ENCODE measurements at regions not wholly inside any gene's neighbourhood (a gene's known extent, or its start where the extent isn't known, plus 50 kb on each side); places are given as distances from the start of the nearest gene placed in this dataset.

- H3K9me3 ChIP-seq (ENCODE audit: severe bottlenecking), result no peaks in the 10 kb centered on the region
- no peaks in the 10 kb centered on the region for H3K36me3 ChIP-seq (ENCODE audit: low read depth)
- H3K4me1 ChIP-seq (ENCODE audit: insufficient read depth, poor library complexity, severe bottlenecking), result no peaks in the 10 kb centered on the region
- DNase-seq (ENCODE audit: low spot score) (no peak), ATAC-seq (ENCODE audit: low read depth) (no peak)
- TF ChIP-seq CTCF (IDR thresholded peaks at IDR 0.05; ENCODE audit: poor library complexity, severe bottlenecking), result no peak
- H3K27me3 ChIP-seq (ENCODE audit: insufficient read depth, poor library complexity, severe bottlenecking), result no peaks in the 10 kb centered on the region
- H3K27ac ChIP-seq (ENCODE audit: poor library complexity, severe bottlenecking), result no peak overlapping the region
- no peak overlapping the region for H3K4me3 ChIP-seq (ENCODE audit: severe bottlenecking)
Observed at GRCh38 chrX:94114362-94114761, 440.4 kb downstream of the FAM133A start.

GRCh38 chrX:94121799-94122198 is 447.8 kb downstream of the FAM133A start:
- no peak for DNase-seq (ENCODE audit: low spot score)
- no peak overlapping the region for H3K4me3 ChIP-seq (ENCODE audit: severe bottlenecking)
- no peak for TF ChIP-seq CTCF (IDR thresholded peaks at IDR 0.05; ENCODE audit: poor library complexity, severe bottlenecking)
- H3K27me3 ChIP-seq (ENCODE audit: insufficient read depth, poor library complexity, severe bottlenecking), result no peaks in the 10 kb centered on the region
- no peaks in the 10 kb centered on the region for H3K9me3 ChIP-seq (ENCODE audit: severe bottlenecking)
- ATAC-seq (ENCODE audit: low read depth), result no peak
- H3K27ac ChIP-seq (ENCODE audit: poor library complexity, severe bottlenecking), result no peak overlapping the region
- no peaks in the 10 kb centered on the region for H3K36me3 ChIP-seq (ENCODE audit: low read depth)
- no peaks in the 10 kb centered on the region for H3K4me1 ChIP-seq (ENCODE audit: insufficient read depth, poor library complexity, severe bottlenecking)

- H3K27ac ChIP-seq (ENCODE audit: poor library complexity, severe bottlenecking), result no peak overlapping the region
Observed at GRCh38 chrX:94123062-94123461, 449.1 kb downstream of the FAM133A start.

GRCh38 chrX:94162971-94163370 is 489.0 kb downstream of the FAM133A start:
- no peak overlapping the region for H3K4me3 ChIP-seq (ENCODE audit: severe bottlenecking)
- TF ChIP-seq CTCF (IDR thresholded peaks at IDR 0.05; ENCODE audit: poor library complexity, severe bottlenecking), result no peak
- H3K27ac ChIP-seq (ENCODE audit: poor library complexity, severe bottlenecking), result no peak overlapping the region
- no peaks in the 10 kb centered on the region for H3K9me3 ChIP-seq (ENCODE audit: severe bottlenecking)
- no peaks in the 10 kb centered on the region for H3K27me3 ChIP-seq (ENCODE audit: insufficient read depth, poor library complexity, severe bottlenecking)
- ATAC-seq (ENCODE audit: low read depth), result no peak
- DNase-seq (ENCODE audit: low spot score), result no peak
- no peaks in the 10 kb centered on the region for H3K36me3 ChIP-seq (ENCODE audit: low read depth)
- no peaks in the 10 kb centered on the region for H3K4me1 ChIP-seq (ENCODE audit: insufficient read depth, poor library complexity, severe bottlenecking)

More at GRCh38 chrX:94123062-94123461, 449.1 kb downstream of the FAM133A start:
- TF ChIP-seq CTCF (IDR thresholded peaks at IDR 0.05; ENCODE audit: poor library complexity, severe bottlenecking), result no peak
- Histone ChIP-seq H3K4me1 (ENCODE audit: insufficient read depth, poor library complexity, severe bottlenecking) (no peaks in the 10 kb centered on the region), H3K36me3 (ENCODE audit: low read depth) (no peaks in the 10 kb centered on the region), H3K4me3 (ENCODE audit: severe bottlenecking) (no peak overlapping the region), H3K27me3 (ENCODE audit: insufficient read depth, poor library complexity, severe bottlenecking) (no peaks in the 10 kb centered on the region), H3K9me3 (ENCODE audit: severe bottlenecking) (no peaks in the 10 kb centered on the region)
- DNase-seq (ENCODE audit: low spot score) (no peak), ATAC-seq (ENCODE audit: low read depth) (peak; percentile 50; the same call in 2 of the 3 replicates)

- Histone ChIP-seq H3K9me3 (ENCODE audit: severe bottlenecking) (no peaks in the 10 kb centered on the region), H3K4me3 (ENCODE audit: severe bottlenecking) (no peak overlapping the region), H3K27ac (ENCODE audit: poor library complexity, severe bottlenecking) (peak overlapping the region; percentile 19), H3K36me3 (ENCODE audit: low read depth) (no peaks in the 10 kb centered on the region), H3K4me1 (ENCODE audit: insufficient read depth, poor library complexity, severe bottlenecking) (no peaks in the 10 kb centered on the region), H3K27me3 (ENCODE audit: insufficient read depth, poor library complexity, severe bottlenecking) (no peaks in the 10 kb centered on the region)
- TF ChIP-seq CTCF (IDR thresholded peaks at IDR 0.05; ENCODE audit: poor library complexity, severe bottlenecking), result no peak
- ATAC-seq (ENCODE audit: low read depth), result peak; percentile 99
- DNase-seq (ENCODE audit: low spot score), result no peak
Observed at GRCh38 chrX:94178145-94178788, 504.3 kb downstream of the FAM133A start.
